Prostate gland (tissue), 2 donors: ENCODE measurements at regions not wholly inside any gene's neighbourhood (a gene's known extent, or its start where the extent isn't known, plus 50 kb on each side); places are given as distances from the start of the nearest gene placed in this dataset.
"Not testable (repeated sequence)": the region's sequence is repeated elsewhere in the genome, so short reads cannot be mapped to it uniquely, and the experiment has no call there.

ENCODE experiments used
- POLR2AphosphoS5 ChIP-seq: sonication (generic); formaldehyde crosslinking; IDR thresholded peaks from one replicate; pipeline ENCODE4 v1.6.1; 2017; ENCODE audit warnings: antibody characterized with exemption
- TF ChIP-seq, protein P1 (sequence below), 4 experiments: fragments of 200-600 bp in 2 of 4; fragments of 450-650 bp in 2 of 4; sonication (generic) in 2 of 4; IDR thresholded peaks; 1 replicate in 3 of 4; 2 replicates in 1 of 4; pipeline ENCODE4 v1.5.1; 2016 to 2019; ENCODE audit warnings: antibody characterized with exemption in 4 of 4, mild to moderate bottlenecking in 2 of 4, moderate library complexity in 2 of 4

DNA sequence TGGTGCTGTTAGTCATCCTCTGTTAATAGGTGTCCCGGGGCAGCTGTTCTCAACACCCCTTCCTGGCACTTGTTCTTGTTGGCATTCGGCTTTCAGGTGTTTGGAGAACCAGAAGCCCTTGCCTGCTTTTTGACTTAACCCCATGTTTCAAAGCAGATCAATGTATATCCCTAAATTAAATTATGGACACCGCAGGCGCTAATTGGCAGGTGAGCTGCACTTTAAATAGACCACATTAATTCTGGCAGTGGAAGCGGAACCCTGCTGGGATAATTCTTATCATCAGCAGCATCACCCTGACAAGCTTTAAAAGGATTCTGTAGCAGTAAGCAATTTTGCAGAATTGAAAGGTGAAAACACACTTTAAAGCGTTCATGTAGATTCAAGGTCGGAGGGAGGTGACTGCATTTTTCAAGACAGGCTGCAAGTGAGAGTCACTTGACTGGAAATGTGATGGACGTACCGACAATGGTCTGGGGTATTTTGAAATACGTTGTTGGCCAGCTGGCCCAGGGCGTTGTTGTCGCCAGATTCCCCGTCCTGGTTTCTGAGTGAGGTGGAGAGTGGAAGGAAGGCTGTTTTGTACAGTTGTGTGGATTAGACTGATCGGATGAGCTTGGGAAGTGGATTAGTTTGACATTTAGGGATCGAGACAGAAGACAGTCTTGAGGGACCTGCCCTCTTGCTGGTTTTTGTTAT lies 55.1 kb downstream of the NPIPB11 start:
- TF ChIP-seq POLR2AphosphoS5, result not testable (repeated sequence)
- TF ChIP-seq, protein P1, sequence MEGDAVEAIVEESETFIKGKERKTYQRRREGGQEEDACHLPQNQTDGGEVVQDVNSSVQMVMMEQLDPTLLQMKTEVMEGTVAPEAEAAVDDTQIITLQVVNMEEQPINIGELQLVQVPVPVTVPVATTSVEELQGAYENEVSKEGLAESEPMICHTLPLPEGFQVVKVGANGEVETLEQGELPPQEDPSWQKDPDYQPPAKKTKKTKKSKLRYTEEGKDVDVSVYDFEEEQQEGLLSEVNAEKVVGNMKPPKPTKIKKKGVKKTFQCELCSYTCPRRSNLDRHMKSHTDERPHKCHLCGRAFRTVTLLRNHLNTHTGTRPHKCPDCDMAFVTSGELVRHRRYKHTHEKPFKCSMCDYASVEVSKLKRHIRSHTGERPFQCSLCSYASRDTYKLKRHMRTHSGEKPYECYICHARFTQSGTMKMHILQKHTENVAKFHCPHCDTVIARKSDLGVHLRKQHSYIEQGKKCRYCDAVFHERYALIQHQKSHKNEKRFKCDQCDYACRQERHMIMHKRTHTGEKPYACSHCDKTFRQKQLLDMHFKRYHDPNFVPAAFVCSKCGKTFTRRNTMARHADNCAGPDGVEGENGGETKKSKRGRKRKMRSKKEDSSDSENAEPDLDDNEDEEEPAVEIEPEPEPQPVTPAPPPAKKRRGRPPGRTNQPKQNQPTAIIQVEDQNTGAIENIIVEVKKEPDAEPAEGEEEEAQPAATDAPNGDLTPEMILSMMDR (IDR thresholded peaks at IDR 0.05), result not testable (repeated sequence)
